HepG2 (cell line): ENCODE measurements at regions not wholly inside any gene's neighbourhood (a gene's known extent, or its start where the extent isn't known, plus 50 kb on each side); places are given as distances from the start of the nearest gene placed in this dataset.

Source experiments
- CCDC6 ChIP-seq: sonication (generic); formaldehyde crosslinking; IDR thresholded peaks from 2 replicates; pipeline ENCODE4 v1.8.1; 2022; ENCODE audit warnings: mild to moderate bottlenecking, missing genetic modification reagents, moderate library complexity
- EP300 ChIP-seq, 3 experiments: sonication (generic) in 1 of 3; formaldehyde crosslinking in 1 of 3; IDR thresholded peaks; 2 replicates each; pipeline versions ENCODE4 v1.5.1 to v1.6.1; 2011 to 2020; ENCODE audit warnings: low read depth in 2 of 3, low read length in 2 of 3, borderline replicate concordance in 1 of 3, improper control_type of control experiment in 1 of 3, mild to moderate bottlenecking in 1 of 3, missing genetic modification reagents in 1 of 3, moderate library complexity in 1 of 3
- MED13 ChIP-seq: sonication (generic); formaldehyde crosslinking; IDR thresholded peaks from 2 replicates; pipeline ENCODE4 v1.5.0; 2020; ENCODE audit warnings: missing genetic modification reagents
- NFE2 ChIP-seq: sonication (generic); formaldehyde crosslinking; IDR thresholded peaks from 2 replicates; pipeline ENCODE4 v1.4.0; 2020; ENCODE audit warnings: missing genetic modification reagents
- NFIC ChIP-seq: IDR thresholded peaks from 2 replicates; pipeline ENCODE4 v1.6.1; 2012; ENCODE audit warnings: mild to moderate bottlenecking, low read length, inconsistent platforms
- ZNF12 ChIP-seq: sonication (generic); formaldehyde crosslinking; IDR thresholded peaks from 2 replicates; pipeline ENCODE4 v1.5.0; 2020; ENCODE audit warnings: missing genetic modification reagents
- ZNF451 ChIP-seq: sonication (generic); formaldehyde crosslinking; IDR thresholded peaks from 2 replicates; pipeline ENCODE4 v1.5.0; 2020; ENCODE audit warnings: mild to moderate bottlenecking, missing genetic modification reagents
- ZNF558 ChIP-seq: sonication (generic); formaldehyde crosslinking; IDR thresholded peaks from 2 replicates; pipeline ENCODE4 v1.9.0; 2022; ENCODE audit warnings: mild to moderate bottlenecking, missing genetic modification reagents, borderline replicate concordance
- ZNF598 ChIP-seq: sonication (generic); formaldehyde crosslinking; IDR thresholded peaks from 2 replicates; pipeline ENCODE4 v1.5.1; 2020; ENCODE audit warnings: mild to moderate bottlenecking, missing genetic modification reagents, borderline replicate concordance
- ZNF75D ChIP-seq: sonication (generic); formaldehyde crosslinking; IDR thresholded peaks from 2 replicates; pipeline ENCODE4 v1.8.1; 2023; ENCODE audit warnings: missing genetic modification reagents, mild to moderate bottlenecking, borderline replicate concordance
- TF ChIP-seq, protein P1 (sequence below): IDR thresholded peaks from 2 replicates; pipeline ENCODE4 v1.6.1; 2016; ENCODE audit warnings: low read depth
- TF ChIP-seq, protein P2 (sequence below): sonication (generic); formaldehyde crosslinking; IDR thresholded peaks from 2 replicates; pipeline ENCODE4 v1.4.0; 2020; ENCODE audit warnings: mild to moderate bottlenecking, missing genetic modification reagents
- TF ChIP-seq, protein P3 (sequence below): sonication (generic); formaldehyde crosslinking; IDR thresholded peaks from 2 replicates; pipeline ENCODE4 v1.8.1; 2022; ENCODE audit warnings: mild to moderate bottlenecking, missing genetic modification reagents
- TF ChIP-seq, protein P4 (sequence below): sonication (generic); formaldehyde crosslinking; IDR thresholded peaks from 2 replicates; pipeline ENCODE4 v1.5.0; 2020; ENCODE audit warnings: mild to moderate bottlenecking, missing genetic modification reagents

DNA sequence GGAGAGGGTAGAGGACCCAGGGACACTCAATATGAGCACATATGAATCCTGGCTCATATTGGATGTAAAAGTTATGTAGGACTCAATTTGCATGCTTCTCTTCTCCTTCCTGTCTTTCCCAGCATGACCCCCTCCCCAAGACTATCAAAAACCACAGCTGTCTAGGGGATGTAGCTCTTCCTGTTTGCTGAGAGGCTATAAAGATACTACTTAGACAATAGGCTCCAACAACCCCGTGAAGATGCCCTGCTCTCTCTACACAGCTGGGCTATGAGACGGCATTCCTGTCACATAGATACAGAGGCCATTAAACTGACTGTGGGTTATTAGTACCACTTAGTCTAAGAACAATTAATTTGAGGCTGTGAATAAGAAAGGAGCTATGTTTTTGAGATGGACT lies 56.5 kb upstream of the PCSK1 start (continued):
- TF ChIP-seq ZNF598 (no peak), ZNF75D (CRISPR knock-in tag) (no peak), ZNF558 (CRISPR knock-in tag) (no peak), EP300 (IDR thresholded peaks at IDR 0.05; ENCODE audit: low read depth in 2 of 2, low read length in 2 of 2) (no peak), EP300 (CRISPR knock-in tag; IDR thresholded peaks at IDR 0.05; ENCODE audit: borderline replicate concordance) (no peak), ZNF451 (CRISPR knock-in tag) (no peak), NFIC (no peak), CCDC6 (CRISPR knock-in tag) (no peak), NFE2 (no peak), ZNF12 (CRISPR knock-in tag) (no peak), MED13 (CRISPR knock-in tag) (no peak)
- TF ChIP-seq, protein P1, sequence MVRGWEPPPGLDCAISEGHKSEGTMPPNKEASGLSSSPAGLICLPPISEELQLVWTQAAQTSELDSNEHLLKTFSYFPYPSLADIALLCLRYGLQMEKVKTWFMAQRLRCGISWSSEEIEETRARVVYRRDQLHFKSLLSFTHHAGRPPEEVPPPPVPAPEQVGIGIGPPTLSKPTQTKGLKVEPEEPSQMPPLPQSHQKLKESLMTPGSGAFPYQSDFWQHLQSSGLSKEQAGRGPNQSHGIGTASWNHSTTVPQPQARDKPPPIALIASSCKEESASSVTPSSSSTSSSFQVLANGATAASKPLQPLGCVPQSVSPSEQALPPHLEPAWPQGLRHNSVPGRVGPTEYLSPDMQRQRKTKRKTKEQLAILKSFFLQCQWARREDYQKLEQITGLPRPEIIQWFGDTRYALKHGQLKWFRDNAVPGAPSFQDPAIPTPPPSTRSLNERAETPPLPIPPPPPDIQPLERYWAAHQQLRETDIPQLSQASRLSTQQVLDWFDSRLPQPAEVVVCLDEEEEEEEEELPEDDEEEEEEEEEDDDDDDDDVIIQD (CRISPR knock-in tag), result no peak
- TF ChIP-seq, protein P2, sequence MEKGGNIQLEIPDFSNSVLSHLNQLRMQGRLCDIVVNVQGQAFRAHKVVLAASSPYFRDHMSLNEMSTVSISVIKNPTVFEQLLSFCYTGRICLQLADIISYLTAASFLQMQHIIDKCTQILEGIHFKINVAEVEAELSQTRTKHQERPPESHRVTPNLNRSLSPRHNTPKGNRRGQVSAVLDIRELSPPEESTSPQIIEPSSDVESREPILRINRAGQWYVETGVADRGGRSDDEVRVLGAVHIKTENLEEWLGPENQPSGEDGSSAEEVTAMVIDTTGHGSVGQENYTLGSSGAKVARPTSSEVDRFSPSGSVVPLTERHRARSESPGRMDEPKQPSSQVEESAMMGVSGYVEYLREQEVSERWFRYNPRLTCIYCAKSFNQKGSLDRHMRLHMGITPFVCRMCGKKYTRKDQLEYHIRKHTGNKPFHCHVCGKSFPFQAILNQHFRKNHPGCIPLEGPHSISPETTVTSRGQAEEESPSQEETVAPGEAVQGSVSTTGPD (CRISPR knock-in tag), result no peak
- TF ChIP-seq, protein P3, sequence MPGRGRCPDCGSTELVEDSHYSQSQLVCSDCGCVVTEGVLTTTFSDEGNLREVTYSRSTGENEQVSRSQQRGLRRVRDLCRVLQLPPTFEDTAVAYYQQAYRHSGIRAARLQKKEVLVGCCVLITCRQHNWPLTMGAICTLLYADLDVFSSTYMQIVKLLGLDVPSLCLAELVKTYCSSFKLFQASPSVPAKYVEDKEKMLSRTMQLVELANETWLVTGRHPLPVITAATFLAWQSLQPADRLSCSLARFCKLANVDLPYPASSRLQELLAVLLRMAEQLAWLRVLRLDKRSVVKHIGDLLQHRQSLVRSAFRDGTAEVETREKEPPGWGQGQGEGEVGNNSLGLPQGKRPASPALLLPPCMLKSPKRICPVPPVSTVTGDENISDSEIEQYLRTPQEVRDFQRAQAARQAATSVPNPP (CRISPR knock-in tag), result no peak
- TF ChIP-seq, protein P4, sequence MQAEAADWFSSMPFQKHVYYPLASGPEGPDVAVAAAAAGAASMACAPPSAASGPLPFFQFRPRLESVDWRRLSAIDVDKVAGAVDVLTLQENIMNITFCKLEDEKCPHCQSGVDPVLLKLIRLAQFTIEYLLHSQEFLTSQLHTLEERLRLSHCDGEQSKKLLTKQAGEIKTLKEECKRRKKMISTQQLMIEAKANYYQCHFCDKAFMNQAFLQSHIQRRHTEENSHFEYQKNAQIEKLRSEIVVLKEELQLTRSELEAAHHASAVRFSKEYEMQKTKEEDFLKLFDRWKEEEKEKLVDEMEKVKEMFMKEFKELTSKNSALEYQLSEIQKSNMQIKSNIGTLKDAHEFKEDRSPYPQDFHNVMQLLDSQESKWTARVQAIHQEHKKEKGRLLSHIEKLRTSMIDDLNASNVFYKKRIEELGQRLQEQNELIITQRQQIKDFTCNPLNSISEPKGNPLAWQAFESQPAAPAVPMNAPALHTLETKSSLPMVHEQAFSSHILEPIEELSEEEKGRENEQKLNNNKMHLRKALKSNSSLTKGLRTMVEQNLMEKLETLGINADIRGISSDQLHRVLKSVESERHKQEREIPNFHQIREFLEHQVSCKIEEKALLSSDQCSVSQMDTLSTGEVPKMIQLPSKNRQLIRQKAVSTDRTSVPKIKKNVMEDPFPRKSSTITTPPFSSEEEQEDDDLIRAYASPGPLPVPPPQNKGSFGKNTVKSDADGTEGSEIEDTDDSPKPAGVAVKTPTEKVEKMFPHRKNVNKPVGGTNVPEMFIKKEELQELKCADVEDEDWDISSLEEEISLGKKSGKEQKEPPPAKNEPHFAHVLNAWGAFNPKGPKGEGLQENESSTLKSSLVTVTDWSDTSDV (CRISPR knock-in tag), result no peak
